ENCODE measurements at regions not wholly inside any gene's neighbourhood (a gene's known extent, or its start where the extent isn't known, plus 50 kb on each side); places are given as distances from the start of the nearest gene placed in this dataset.

GRCh38 chr3:56903231-56903782 lies 101.6 kb upstream of the ARHGEF3 start:
- Histone ChIP-seq H3K27ac (ENCODE audit: low read depth in 1 of 2, low read length in 1 of 2) (no peak overlapping the region), H3K4me3 (ENCODE audit: low read length in 2 of 2) (no peak overlapping the region), H3K27me3 (ENCODE audit: control insufficient read depth in 2 of 2, insufficient read depth in 1 of 2, low read length in 1 of 2) (no peaks in the 10 kb centered on the region), H3K4me1 (ENCODE audit: control insufficient read depth in 2 of 2, insufficient read depth in 2 of 2, low read length in 2 of 2) (peaks cover 0 to 17% of the 10 kb centered on the region in 2 donors), H3K9me3 (ENCODE audit: control insufficient read depth in 2 of 2, insufficient read depth in 1 of 2, low read length in 1 of 2) (no peaks in the 10 kb centered on the region), H3K36me3 (ENCODE audit: control insufficient read depth in 2 of 2, insufficient read depth in 2 of 2, low read length in 1 of 2) (no peaks in the 10 kb centered on the region)
- DNase-seq (ENCODE audit: low read depth in 6 of 9, low spot score in 9 of 9): no peak
- 99% methylated on average over 1 of the region's 1 CpG for WGBS

DNA sequence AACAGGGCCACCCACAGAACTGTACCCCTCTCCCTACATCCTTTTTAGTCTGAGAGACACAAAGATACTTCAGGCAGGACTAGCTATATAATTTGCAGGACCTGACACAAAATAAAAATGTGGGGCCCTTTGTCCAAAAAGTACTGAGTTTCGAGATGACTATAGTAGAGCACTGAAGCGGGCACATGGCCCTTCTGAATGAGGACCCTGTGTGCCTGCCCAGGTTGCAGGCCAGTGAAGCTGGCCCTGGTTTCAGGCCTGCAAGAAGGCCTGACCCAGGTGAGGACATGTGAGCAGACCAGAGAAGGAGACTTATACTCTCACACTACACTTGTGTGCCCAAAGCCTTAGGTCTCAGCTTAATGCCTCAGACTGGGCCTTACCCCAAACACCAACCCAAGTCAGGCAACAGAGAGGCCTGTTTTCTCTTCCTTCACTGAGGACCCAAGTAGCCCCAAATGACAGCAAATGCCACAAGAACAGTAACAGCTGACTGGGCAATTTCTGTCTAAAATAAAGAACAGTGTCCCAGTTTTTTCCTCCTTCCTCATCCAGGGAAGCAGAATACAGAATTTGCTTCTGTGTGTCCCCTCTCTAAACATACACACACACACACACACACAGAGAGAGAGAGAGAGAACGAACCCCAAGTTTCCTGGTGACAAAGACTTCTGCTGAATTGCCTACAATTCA lies 100.9 kb upstream of the ARHGEF3 start:
- DNase-seq (ENCODE audit: low read depth in 6 of 9, low spot score in 9 of 9): no peak
- Histone ChIP-seq H3K27ac (ENCODE audit: low read depth in 1 of 2, low read length in 1 of 2) (no peak overlapping the region), H3K4me1 (ENCODE audit: control insufficient read depth in 2 of 2, insufficient read depth in 2 of 2, low read length in 2 of 2) (peaks cover 0 to 13% of the 10 kb centered on the region in 2 donors), H3K36me3 (ENCODE audit: control insufficient read depth in 2 of 2, insufficient read depth in 2 of 2, low read length in 1 of 2) (no peaks in the 10 kb centered on the region), H3K9me3 (ENCODE audit: control insufficient read depth in 2 of 2, insufficient read depth in 1 of 2, low read length in 1 of 2) (no peaks in the 10 kb centered on the region), H3K27me3 (ENCODE audit: control insufficient read depth in 2 of 2, insufficient read depth in 1 of 2, low read length in 1 of 2) (no peaks in the 10 kb centered on the region), H3K4me3 (ENCODE audit: low read length in 2 of 2) (no peak overlapping the region)
- WGBS: 96% methylated on average over 3 of the region's 3 CpGs

DNA sequence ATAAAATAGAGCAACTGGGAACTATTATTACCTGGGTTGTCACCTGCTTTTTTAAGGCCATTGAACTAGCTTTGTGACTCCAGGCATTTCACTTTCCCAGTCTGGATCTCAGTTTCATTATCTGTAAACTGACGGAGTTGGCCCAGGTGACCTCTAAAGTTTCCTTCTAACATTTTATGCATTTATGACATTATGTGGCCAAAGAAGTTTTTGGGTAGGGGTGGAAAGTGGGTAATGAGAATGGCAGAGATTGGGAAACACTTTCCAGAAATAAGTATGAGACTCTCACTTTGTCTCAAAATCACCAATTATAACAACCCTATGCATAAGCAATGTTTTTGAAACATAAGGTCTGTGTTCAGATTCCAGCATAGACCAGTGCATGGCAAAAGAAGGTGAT lies 99.1 kb upstream of the ARHGEF3 start:
- no peaks in the 10 kb centered on the region for H3K36me3 ChIP-seq (ENCODE audit: control insufficient read depth in 2 of 2, insufficient read depth in 2 of 2, low read length in 1 of 2)
- H3K27me3 ChIP-seq (ENCODE audit: control insufficient read depth in 2 of 2, insufficient read depth in 1 of 2, low read length in 1 of 2): no peaks in the 10 kb centered on the region
- DNase-seq (ENCODE audit: low read depth in 6 of 9, low spot score in 9 of 9): no peak
- 0% methylated on average over 1 of the region's 1 CpG for WGBS
- peaks cover 0 to 13% of the 10 kb centered on the region in 2 donors for H3K4me1 ChIP-seq (ENCODE audit: control insufficient read depth in 2 of 2, insufficient read depth in 2 of 2, low read length in 2 of 2)
- H3K9me3 ChIP-seq (ENCODE audit: control insufficient read depth in 2 of 2, insufficient read depth in 1 of 2, low read length in 1 of 2): no peaks in the 10 kb centered on the region
- H3K27ac ChIP-seq (ENCODE audit: low read depth in 1 of 2, low read length in 1 of 2): no peak overlapping the region
- no peak overlapping the region for H3K4me3 ChIP-seq (ENCODE audit: low read length in 2 of 2)

GRCh38 chr3:56899851-56900250 lies 98.1 kb upstream of the ARHGEF3 start:
- peaks cover 4 to 18% of the 10 kb centered on the region in 2 donors for H3K4me1 ChIP-seq (ENCODE audit: control insufficient read depth in 2 of 2, insufficient read depth in 2 of 2, low read length in 2 of 2)
- H3K4me3 ChIP-seq (ENCODE audit: low read length in 2 of 2): no peak overlapping the region
- 37% methylated on average over 6 of the region's 6 CpGs for WGBS
- no peaks in the 10 kb centered on the region for H3K9me3 ChIP-seq (ENCODE audit: control insufficient read depth in 2 of 2, insufficient read depth in 1 of 2, low read length in 1 of 2)
- DNase-seq (ENCODE audit: low read depth in 6 of 9, low spot score in 9 of 9): no peak
- H3K27me3 ChIP-seq (ENCODE audit: control insufficient read depth in 2 of 2, insufficient read depth in 1 of 2, low read length in 1 of 2): no peaks in the 10 kb centered on the region
- H3K27ac ChIP-seq (ENCODE audit: low read depth in 1 of 2, low read length in 1 of 2): no peak overlapping the region
- no peaks in the 10 kb centered on the region for H3K36me3 ChIP-seq (ENCODE audit: control insufficient read depth in 2 of 2, insufficient read depth in 2 of 2, low read length in 1 of 2)

DNA sequence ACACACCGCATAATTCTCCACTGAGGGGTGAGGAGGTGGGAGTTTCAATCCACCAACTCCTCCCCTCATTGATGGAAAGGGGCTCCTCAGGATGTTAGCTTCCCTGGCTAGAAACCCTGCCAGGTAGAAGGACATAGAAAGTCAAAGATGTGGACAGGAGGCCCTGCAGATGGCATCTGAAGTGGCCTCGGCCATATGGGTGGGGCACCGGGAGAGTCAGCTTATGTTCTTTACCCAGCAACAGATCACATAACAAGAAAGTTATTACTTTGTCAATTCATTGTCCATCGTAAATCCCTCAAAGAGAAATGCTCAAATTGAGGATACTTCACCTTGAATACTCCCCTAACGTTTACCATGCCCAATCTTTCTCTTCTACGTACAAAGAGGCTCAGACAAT lies 97.3 kb upstream of the ARHGEF3 start:
- no peak for DNase-seq (ENCODE audit: low read depth in 6 of 9, low spot score in 9 of 9)
- peaks cover 6 to 20% of the 10 kb centered on the region in 2 donors for H3K4me1 ChIP-seq (ENCODE audit: control insufficient read depth in 2 of 2, insufficient read depth in 2 of 2, low read length in 2 of 2)
- H3K9me3 ChIP-seq (ENCODE audit: control insufficient read depth in 2 of 2, insufficient read depth in 1 of 2, low read length in 1 of 2): no peaks in the 10 kb centered on the region
- H3K27ac ChIP-seq (ENCODE audit: low read depth in 1 of 2, low read length in 1 of 2): no peak overlapping the region
- H3K36me3 ChIP-seq (ENCODE audit: control insufficient read depth in 2 of 2, insufficient read depth in 2 of 2, low read length in 1 of 2): no peaks in the 10 kb centered on the region
- 96% methylated on average over 6 of the region's 6 CpGs for WGBS
- H3K27me3 ChIP-seq (ENCODE audit: control insufficient read depth in 2 of 2, insufficient read depth in 1 of 2, low read length in 1 of 2): no peaks in the 10 kb centered on the region
- H3K4me3 ChIP-seq (ENCODE audit: low read length in 2 of 2): no peak overlapping the region

DNA sequence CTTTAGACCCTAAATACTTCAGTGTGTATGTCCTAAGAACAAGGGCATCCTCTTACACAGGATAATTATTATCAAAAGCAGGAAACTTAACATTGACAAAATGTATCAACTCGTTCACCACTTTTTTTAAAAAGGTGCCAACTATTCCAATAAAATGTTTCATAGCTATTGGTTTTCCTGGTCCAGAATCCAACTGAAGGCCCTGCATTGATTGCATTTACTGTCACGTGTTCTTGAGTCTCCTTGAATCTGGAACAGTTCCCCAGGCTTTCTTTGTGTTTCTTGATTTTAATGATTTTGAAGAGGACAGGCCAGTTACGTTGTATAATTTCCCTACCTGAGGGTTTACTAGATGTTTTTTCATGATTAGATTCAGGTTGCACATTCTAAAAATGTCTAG lies 94.6 kb upstream of the ARHGEF3 start:
- WGBS: 97% methylated on average over 3 of the region's 3 CpGs
- no peaks in the 10 kb centered on the region for H3K9me3 ChIP-seq (ENCODE audit: control insufficient read depth in 2 of 2, insufficient read depth in 1 of 2, low read length in 1 of 2)
- no peaks in the 10 kb centered on the region for H3K27me3 ChIP-seq (ENCODE audit: control insufficient read depth in 2 of 2, insufficient read depth in 1 of 2, low read length in 1 of 2)
- no peaks in the 10 kb centered on the region for H3K36me3 ChIP-seq (ENCODE audit: control insufficient read depth in 2 of 2, insufficient read depth in 2 of 2, low read length in 1 of 2)
- peaks cover 6 to 19% of the 10 kb centered on the region in 2 donors for H3K4me1 ChIP-seq (ENCODE audit: control insufficient read depth in 2 of 2, insufficient read depth in 2 of 2, low read length in 2 of 2)
- DNase-seq (ENCODE audit: low read depth in 6 of 9, low spot score in 9 of 9): no peak
- H3K4me3 ChIP-seq (ENCODE audit: low read length in 2 of 2): no peak overlapping the region
- no peak overlapping the region for H3K27ac ChIP-seq (ENCODE audit: low read depth in 1 of 2, low read length in 1 of 2)

DNA sequence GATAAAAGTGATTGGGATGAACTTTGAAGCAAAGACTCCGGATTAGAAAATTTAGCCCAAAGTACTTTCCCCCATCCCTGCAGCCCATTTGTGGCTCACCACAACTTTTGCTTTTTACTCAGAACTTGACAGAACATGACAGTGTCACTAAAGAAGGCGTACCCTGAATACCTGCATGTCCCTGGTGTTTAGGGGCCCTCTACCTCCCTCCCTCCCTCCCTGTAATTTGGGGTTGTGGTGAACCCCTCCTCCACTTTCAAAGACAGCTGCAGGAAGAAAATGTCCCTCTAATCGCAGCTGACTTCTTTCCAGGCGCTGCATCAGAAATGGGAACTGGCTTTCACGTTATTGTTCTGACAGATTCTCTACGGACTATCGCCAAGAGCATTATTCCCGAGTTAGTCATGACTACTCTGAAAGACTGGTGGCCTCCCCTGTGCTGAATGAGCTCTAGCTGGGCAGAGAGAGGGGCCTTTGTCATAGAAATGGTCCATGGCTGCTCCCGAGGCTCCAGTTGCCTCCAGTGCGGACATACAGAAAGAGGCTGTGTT lies 93.2 kb upstream of the ARHGEF3 start:
- 20% methylated on average over 10 of the region's 10 CpGs for WGBS
- peak overlapping the region in 1 of 2 donors; percentile 18 for H3K27ac ChIP-seq (ENCODE audit: low read depth in 1 of 2, low read length in 1 of 2)
- no peaks in the 10 kb centered on the region for H3K36me3 ChIP-seq (ENCODE audit: control insufficient read depth in 2 of 2, insufficient read depth in 2 of 2, low read length in 1 of 2)
- DNase-seq (ENCODE audit: low read depth in 6 of 9, low spot score in 9 of 9): peak in 1 of 9 donors; percentile 57
- peaks cover 10 to 26% of the 10 kb centered on the region in 2 donors for H3K4me1 ChIP-seq (ENCODE audit: control insufficient read depth in 2 of 2, insufficient read depth in 2 of 2, low read length in 2 of 2)
- H3K4me3 ChIP-seq (ENCODE audit: low read length in 2 of 2): no peak overlapping the region
- H3K9me3 ChIP-seq (ENCODE audit: control insufficient read depth in 2 of 2, insufficient read depth in 1 of 2, low read length in 1 of 2): no peaks in the 10 kb centered on the region
- H3K27me3 ChIP-seq (ENCODE audit: control insufficient read depth in 2 of 2, insufficient read depth in 1 of 2, low read length in 1 of 2): no peaks in the 10 kb centered on the region

DNA sequence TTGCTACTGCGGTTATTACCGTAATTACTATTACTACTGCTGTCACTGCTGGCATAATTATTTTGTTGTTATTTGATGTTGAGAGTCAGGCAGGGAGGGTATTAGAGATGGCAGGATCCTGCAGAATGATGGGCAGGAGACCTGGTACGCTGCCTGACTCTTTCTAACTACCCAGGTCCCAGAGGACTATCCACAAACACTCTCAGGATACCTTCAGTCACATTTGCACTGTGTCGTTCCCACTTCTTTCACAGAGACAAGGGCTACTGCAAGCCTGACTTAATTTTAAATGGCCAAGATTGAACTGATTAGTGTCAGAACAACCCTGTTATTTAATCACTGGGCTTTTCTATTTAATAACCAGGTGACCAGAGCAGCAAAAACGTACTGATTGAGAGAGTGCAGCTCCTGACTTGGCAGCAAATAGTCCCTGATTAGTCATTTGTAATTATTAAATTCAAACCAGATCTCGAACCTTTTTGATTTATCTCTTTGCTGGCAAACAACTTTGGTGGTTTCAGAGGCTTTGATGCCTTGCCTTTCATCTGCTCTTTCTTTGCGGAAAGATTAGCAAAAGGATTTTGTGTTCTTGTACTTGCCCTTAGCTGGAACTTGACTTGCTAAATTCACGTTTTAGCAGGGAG lies 88.8 kb upstream of the ARHGEF3 start:
- no peaks in the 10 kb centered on the region for H3K27me3 ChIP-seq (ENCODE audit: control insufficient read depth in 2 of 2, insufficient read depth in 1 of 2, low read length in 1 of 2)
- no peaks in the 10 kb centered on the region for H3K36me3 ChIP-seq (ENCODE audit: control insufficient read depth in 2 of 2, insufficient read depth in 2 of 2, low read length in 1 of 2)
- 51% methylated on average over 8 of the region's 8 CpGs for WGBS
- peaks cover 21 to 45% of the 10 kb centered on the region in 2 donors for H3K4me1 ChIP-seq (ENCODE audit: control insufficient read depth in 2 of 2, insufficient read depth in 2 of 2, low read length in 2 of 2)
- H3K27ac ChIP-seq (ENCODE audit: low read depth in 1 of 2, low read length in 1 of 2): no peak overlapping the region
- peak in 4 of 9 donors; percentile 37 to 79 (median 49) for DNase-seq (ENCODE audit: low read depth in 6 of 9, low spot score in 9 of 9)
- H3K9me3 ChIP-seq (ENCODE audit: control insufficient read depth in 2 of 2, insufficient read depth in 1 of 2, low read length in 1 of 2): no peaks in the 10 kb centered on the region
- H3K4me3 ChIP-seq (ENCODE audit: low read length in 2 of 2): no peak overlapping the region

GRCh38 chr3:56889131-56889530 lies 87.4 kb upstream of the ARHGEF3 start:
- Histone ChIP-seq H3K4me3 (ENCODE audit: low read length in 2 of 2) (no peak overlapping the region), H3K4me1 (ENCODE audit: control insufficient read depth in 2 of 2, insufficient read depth in 2 of 2, low read length in 2 of 2) (peaks cover 14 to 38% of the 10 kb centered on the region in 2 donors), H3K27me3 (ENCODE audit: control insufficient read depth in 2 of 2, insufficient read depth in 1 of 2, low read length in 1 of 2) (no peaks in the 10 kb centered on the region), H3K27ac (ENCODE audit: low read depth in 1 of 2, low read length in 1 of 2) (no peak overlapping the region), H3K36me3 (ENCODE audit: control insufficient read depth in 2 of 2, insufficient read depth in 2 of 2, low read length in 1 of 2) (no peaks in the 10 kb centered on the region), H3K9me3 (ENCODE audit: control insufficient read depth in 2 of 2, insufficient read depth in 1 of 2, low read length in 1 of 2) (no peaks in the 10 kb centered on the region)
- 80% methylated on average over 7 of the region's 7 CpGs for WGBS
- no peak for DNase-seq (ENCODE audit: low read depth in 6 of 9, low spot score in 9 of 9)
